Esophagus squamous epithelium (tissue), 4 donors: ENCODE measurements at regions not wholly inside any gene's neighbourhood (a gene's known extent, or its start where the extent isn't known, plus 50 kb on each side); places are given as distances from the start of the nearest gene placed in this dataset.

Source experiments
- CTCF ChIP-seq, 6 experiments: fragments of 450-650 bp in 4 of 6; fragments of 200-600 bp in 2 of 6; sonication (generic) in 2 of 6; IDR thresholded peaks; one replicate each; pipeline ENCODE4 v1.5.1; 2016 to 2019; ENCODE audit warnings: antibody characterized with exemption in 6 of 6, mild to moderate bottlenecking in 4 of 6, moderate library complexity in 4 of 6
- POLR2A ChIP-seq, 4 donors: fragments of 450-650 bp; IDR thresholded peaks; one replicate each; pipeline ENCODE4 v1.6.1; 2017; ENCODE audit warnings: antibody characterized with exemption in 4 of 4, mild to moderate bottlenecking in 4 of 4, moderate library complexity in 3 of 4

GRCh38 chr21:38994042-38994441 lies 188.3 kb downstream of the ETS2 start:
- TF ChIP-seq CTCF (IDR thresholded peaks at IDR 0.05): no peak
- TF ChIP-seq POLR2A (IDR thresholded peaks at IDR 0.05): no peak
